ENCODE measurements at regions not wholly inside any gene's neighbourhood (a gene's known extent, or its start where the extent isn't known, plus 50 kb on each side); places are given as distances from the start of the nearest gene placed in this dataset.

- TF ChIP-seq, protein P1, sequence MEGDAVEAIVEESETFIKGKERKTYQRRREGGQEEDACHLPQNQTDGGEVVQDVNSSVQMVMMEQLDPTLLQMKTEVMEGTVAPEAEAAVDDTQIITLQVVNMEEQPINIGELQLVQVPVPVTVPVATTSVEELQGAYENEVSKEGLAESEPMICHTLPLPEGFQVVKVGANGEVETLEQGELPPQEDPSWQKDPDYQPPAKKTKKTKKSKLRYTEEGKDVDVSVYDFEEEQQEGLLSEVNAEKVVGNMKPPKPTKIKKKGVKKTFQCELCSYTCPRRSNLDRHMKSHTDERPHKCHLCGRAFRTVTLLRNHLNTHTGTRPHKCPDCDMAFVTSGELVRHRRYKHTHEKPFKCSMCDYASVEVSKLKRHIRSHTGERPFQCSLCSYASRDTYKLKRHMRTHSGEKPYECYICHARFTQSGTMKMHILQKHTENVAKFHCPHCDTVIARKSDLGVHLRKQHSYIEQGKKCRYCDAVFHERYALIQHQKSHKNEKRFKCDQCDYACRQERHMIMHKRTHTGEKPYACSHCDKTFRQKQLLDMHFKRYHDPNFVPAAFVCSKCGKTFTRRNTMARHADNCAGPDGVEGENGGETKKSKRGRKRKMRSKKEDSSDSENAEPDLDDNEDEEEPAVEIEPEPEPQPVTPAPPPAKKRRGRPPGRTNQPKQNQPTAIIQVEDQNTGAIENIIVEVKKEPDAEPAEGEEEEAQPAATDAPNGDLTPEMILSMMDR (IDR thresholded peaks at IDR 0.05; ENCODE audit: borderline replicate concordance, control extremely low read depth, extremely low read depth, insufficient read depth, missing control alignments), result no peak
- in situ Hi-C loops (cut with MboI; ENCODE audit: low sequenced_read_pairs, unreplicated experiment), result no loop called here
- no peak for DNase-seq (ENCODE audit: low spot score)
Measured at GRCh38 chr3:94431876-94432570, 369.2 kb downstream of the NSUN3 start.

GRCh38 chr3:94433811-94434210, 370.9 kb downstream of the NSUN3 start:
- in situ Hi-C loops (cut with MboI; ENCODE audit: low sequenced_read_pairs, unreplicated experiment), result no loop called here
- DNase-seq (ENCODE audit: low spot score), result no peak
- TF ChIP-seq, protein P1 (IDR thresholded peaks at IDR 0.05; ENCODE audit: borderline replicate concordance, control extremely low read depth, extremely low read depth, insufficient read depth, missing control alignments), result no peak

GRCh38 chr3:94440767-94441493, 378.1 kb downstream of the NSUN3 start:
- in situ Hi-C loops (cut with MboI; ENCODE audit: low sequenced_read_pairs, unreplicated experiment), result no loop called here

DNA sequence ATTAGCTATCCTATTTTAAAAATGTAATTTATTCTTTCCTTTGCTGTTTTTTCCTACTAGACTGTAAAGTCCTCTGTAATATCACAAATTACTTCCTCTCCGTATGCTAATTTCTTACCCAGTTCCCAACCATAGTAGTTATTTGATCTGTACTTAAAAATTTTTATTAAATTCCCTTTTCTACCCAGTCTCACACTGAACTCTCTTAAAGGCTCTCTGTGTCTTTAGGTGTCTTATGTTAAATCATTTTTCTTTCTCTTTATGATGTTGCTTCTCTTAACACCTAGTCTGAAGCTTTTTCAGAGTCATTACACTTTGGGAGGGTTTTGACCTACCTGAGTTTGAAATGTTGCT, 378.6 kb downstream of the NSUN3 start:
- TF ChIP-seq, protein P1 (IDR thresholded peaks at IDR 0.05; ENCODE audit: borderline replicate concordance, control extremely low read depth, extremely low read depth, insufficient read depth, missing control alignments), result no peak
- no peak for DNase-seq (ENCODE audit: low spot score)
- in situ Hi-C loops (cut with MboI; ENCODE audit: low sequenced_read_pairs, unreplicated experiment), result no loop called here

More at GRCh38 chr3:94440767-94441493, 378.1 kb downstream of the NSUN3 start:
- TF ChIP-seq, protein P1 (IDR thresholded peaks at IDR 0.05; ENCODE audit: borderline replicate concordance, control extremely low read depth, extremely low read depth, insufficient read depth, missing control alignments), result no peak
- no peak for DNase-seq (ENCODE audit: low spot score)

- in situ Hi-C loops (cut with MboI; ENCODE audit: low sequenced_read_pairs, unreplicated experiment), result no loop called here
- no peak for DNase-seq (ENCODE audit: low spot score)
- TF ChIP-seq, protein P1 (IDR thresholded peaks at IDR 0.05; ENCODE audit: borderline replicate concordance, control extremely low read depth, extremely low read depth, insufficient read depth, missing control alignments), result no peak
Measured at GRCh38 chr3:94453864-94454263, 391.0 kb downstream of the NSUN3 start.

GRCh38 chr3:94459167-94459566, 396.3 kb downstream of the NSUN3 start:
- TF ChIP-seq, protein P1 (IDR thresholded peaks at IDR 0.05; ENCODE audit: borderline replicate concordance, control extremely low read depth, extremely low read depth, insufficient read depth, missing control alignments), result no peak
- in situ Hi-C loops (cut with MboI; ENCODE audit: low sequenced_read_pairs, unreplicated experiment), result no loop called here
- DNase-seq (ENCODE audit: low spot score), result no peak
